GM12801 (cell line): ENCODE measurements at regions not wholly inside any gene's neighbourhood (a gene's known extent, or its start where the extent isn't known, plus 50 kb on each side); places are given as distances from the start of the nearest gene placed in this dataset.

Experiments used
- CTCF ChIP-seq: IDR thresholded peaks from one replicate; pipeline ENCODE4 v1.5.1; 2011; ENCODE audit warnings: control low read depth; ENCODE audit not compliant: insufficient read length; ENCODE audit errors: extremely low read depth

- TF ChIP-seq CTCF, result no peak
Measured at GRCh38 chr1:30000266-30000665, 723.1 kb downstream of the MATN1 start.

GRCh38 chr1:29999595-29999994 is 723.8 kb downstream of the MATN1 start:
- TF ChIP-seq CTCF, result no peak

GRCh38 chr1:29998686-29999085 is 724.7 kb downstream of the MATN1 start:
- TF ChIP-seq CTCF, result no peak

- no peak for TF ChIP-seq CTCF
Measured at GRCh38 chr1:29993950-29994349, 729.4 kb downstream of the MATN1 start.

- TF ChIP-seq CTCF, result no peak
Measured at GRCh38 chr1:29991815-29992214, 731.6 kb downstream of the MATN1 start.

GRCh38 chr1:29991025-29991424 is 732.4 kb downstream of the MATN1 start:
- no peak for TF ChIP-seq CTCF

GRCh38 chr1:29990304-29990703 is 733.1 kb downstream of the MATN1 start:
- TF ChIP-seq CTCF, result no peak

- no peak for TF ChIP-seq CTCF
Measured at GRCh38 chr1:29986986-29987385, 736.4 kb downstream of the MATN1 start.
